Peyer's patch (tissue), 4 donors: ENCODE measurements at regions not wholly inside any gene's neighbourhood (a gene's known extent, or its start where the extent isn't known, plus 50 kb on each side); places are given as distances from the start of the nearest gene placed in this dataset.

Source experiments
- DNase-seq, 3 donors: peaks; one replicate each; pipeline ENCODE4 v3.0.0-alpha.2; 2017 to 2019
- H3K27ac ChIP-seq, 4 donors: fragments of 200-600 bp; sonication (generic); one replicate each; pipeline ENCODE4 v1.5.1; 2016 to 2019
- H3K27me3 ChIP-seq, 2 donors: fragments of 200-600 bp; sonication (generic); one replicate each; pipeline ENCODE4 v1.5.1; 2019
- H3K36me3 ChIP-seq, 3 donors: fragments of 200-600 bp; sonication (generic); one replicate each; pipeline ENCODE4 v1.5.1; 2016 to 2019
- H3K4me1 ChIP-seq, 4 donors: fragments of 200-600 bp; sonication (generic); one replicate each; pipeline ENCODE4 v1.5.1; 2016 to 2019
- H3K4me3 ChIP-seq, 4 donors: fragments of 200-600 bp; sonication (generic); 1 replicate in 3 of 4; 2 replicates in 1 of 4; pipeline ENCODE4 v1.5.1; 2016 to 2019; ENCODE audit warnings: mild to moderate bottlenecking in 1 of 4
- H3K9me3 ChIP-seq, 4 donors: fragments of 200-600 bp; sonication (generic); one replicate each; pipeline ENCODE4 v1.5.1; 2016 to 2019; ENCODE audit warnings: mild to moderate bottlenecking in 1 of 4
- POLR2A ChIP-seq, 2 donors: fragments of 450-650 bp; IDR thresholded peaks; one replicate each; pipeline ENCODE4 v1.5.1; 2017; ENCODE audit warnings: antibody characterized with exemption in 2 of 2, mild to moderate bottlenecking in 2 of 2, moderate library complexity in 2 of 2
- TF ChIP-seq, protein P1 (sequence below), 6 experiments: fragments of 450-650 bp in 4 of 6; fragments of 200-600 bp in 2 of 6; sonication (generic) in 1 of 6; IDR thresholded peaks; one replicate each; pipeline ENCODE4 v1.5.1; 2017 to 2019; ENCODE audit warnings: antibody characterized with exemption in 6 of 6, mild to moderate bottlenecking in 3 of 6, moderate library complexity in 1 of 6

DNA sequence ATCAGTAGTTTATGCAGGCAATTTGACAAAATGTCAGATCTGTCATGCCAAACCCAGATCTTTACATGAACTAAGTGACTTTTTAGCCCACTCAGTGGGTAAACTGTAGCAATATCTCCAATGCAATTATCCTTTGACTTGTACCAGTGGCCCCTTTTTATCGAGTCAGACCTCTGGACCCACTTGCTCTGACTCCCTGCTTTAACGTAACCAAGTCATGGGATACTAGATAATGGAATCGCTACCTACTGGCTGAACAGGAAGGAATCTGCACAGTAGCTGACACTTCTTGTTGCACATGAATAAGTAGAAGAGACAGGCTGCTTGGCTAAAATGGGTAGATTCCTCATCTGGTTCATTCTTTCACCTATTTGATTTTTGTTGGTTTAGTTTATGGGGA lies 128.4 kb upstream of the LYPLAL1 start:
- DNase-seq: no peak
- Histone ChIP-seq H3K27ac (no peak overlapping the region), H3K27me3 (no peaks in the 10 kb centered on the region), H3K4me3 (no peak overlapping the region), H3K9me3 (no peaks in the 10 kb centered on the region), H3K4me1 (no peaks in the 10 kb centered on the region), H3K36me3 (no peaks in the 10 kb centered on the region)
- TF ChIP-seq, protein P1, sequence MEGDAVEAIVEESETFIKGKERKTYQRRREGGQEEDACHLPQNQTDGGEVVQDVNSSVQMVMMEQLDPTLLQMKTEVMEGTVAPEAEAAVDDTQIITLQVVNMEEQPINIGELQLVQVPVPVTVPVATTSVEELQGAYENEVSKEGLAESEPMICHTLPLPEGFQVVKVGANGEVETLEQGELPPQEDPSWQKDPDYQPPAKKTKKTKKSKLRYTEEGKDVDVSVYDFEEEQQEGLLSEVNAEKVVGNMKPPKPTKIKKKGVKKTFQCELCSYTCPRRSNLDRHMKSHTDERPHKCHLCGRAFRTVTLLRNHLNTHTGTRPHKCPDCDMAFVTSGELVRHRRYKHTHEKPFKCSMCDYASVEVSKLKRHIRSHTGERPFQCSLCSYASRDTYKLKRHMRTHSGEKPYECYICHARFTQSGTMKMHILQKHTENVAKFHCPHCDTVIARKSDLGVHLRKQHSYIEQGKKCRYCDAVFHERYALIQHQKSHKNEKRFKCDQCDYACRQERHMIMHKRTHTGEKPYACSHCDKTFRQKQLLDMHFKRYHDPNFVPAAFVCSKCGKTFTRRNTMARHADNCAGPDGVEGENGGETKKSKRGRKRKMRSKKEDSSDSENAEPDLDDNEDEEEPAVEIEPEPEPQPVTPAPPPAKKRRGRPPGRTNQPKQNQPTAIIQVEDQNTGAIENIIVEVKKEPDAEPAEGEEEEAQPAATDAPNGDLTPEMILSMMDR (IDR thresholded peaks at IDR 0.05): no peak
- no peak for TF ChIP-seq POLR2A (IDR thresholded peaks at IDR 0.05)

DNA sequence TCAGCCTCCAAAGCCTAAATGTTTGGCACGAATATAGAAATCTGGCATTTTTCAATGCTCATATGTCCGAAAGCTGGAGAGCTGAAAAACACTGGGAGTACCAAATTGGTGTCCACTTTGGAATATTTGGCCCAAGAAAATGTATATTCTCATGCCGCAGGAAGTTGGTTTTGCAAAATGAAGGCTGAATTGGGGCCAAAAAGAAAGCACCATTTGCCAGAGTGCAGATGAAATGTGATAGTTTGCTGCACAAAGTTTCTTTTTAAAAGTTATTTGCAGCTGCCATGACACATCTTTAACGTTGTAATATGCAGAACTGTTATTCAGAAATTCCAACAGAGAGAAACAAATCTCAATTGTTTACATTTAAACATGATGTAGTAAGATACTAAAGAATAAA lies 124.2 kb upstream of the LYPLAL1 start:
- TF ChIP-seq, protein P1 (IDR thresholded peaks at IDR 0.05): no peak
- TF ChIP-seq POLR2A (IDR thresholded peaks at IDR 0.05): no peak
- Histone ChIP-seq H3K36me3 (no peaks in the 10 kb centered on the region), H3K9me3 (no peaks in the 10 kb centered on the region), H3K27me3 (no peaks in the 10 kb centered on the region), H3K27ac (no peak overlapping the region), H3K4me3 (no peak overlapping the region), H3K4me1 (no peaks in the 10 kb centered on the region)
- no peak for DNase-seq

- H3K36me3 ChIP-seq: no peaks in the 10 kb centered on the region
- no peaks in the 10 kb centered on the region for H3K9me3 ChIP-seq
- H3K4me1 ChIP-seq: no peaks in the 10 kb centered on the region
- no peak overlapping the region for H3K27ac ChIP-seq
- no peaks in the 10 kb centered on the region for H3K27me3 ChIP-seq
- TF ChIP-seq POLR2A (IDR thresholded peaks at IDR 0.05): no peak
- TF ChIP-seq, protein P1 (IDR thresholded peaks at IDR 0.05): no peak
- H3K4me3 ChIP-seq: no peak overlapping the region
- DNase-seq: no peak
Measured at GRCh38 chr1:219050086-219050821, 123.4 kb upstream of the LYPLAL1 start.

DNA sequence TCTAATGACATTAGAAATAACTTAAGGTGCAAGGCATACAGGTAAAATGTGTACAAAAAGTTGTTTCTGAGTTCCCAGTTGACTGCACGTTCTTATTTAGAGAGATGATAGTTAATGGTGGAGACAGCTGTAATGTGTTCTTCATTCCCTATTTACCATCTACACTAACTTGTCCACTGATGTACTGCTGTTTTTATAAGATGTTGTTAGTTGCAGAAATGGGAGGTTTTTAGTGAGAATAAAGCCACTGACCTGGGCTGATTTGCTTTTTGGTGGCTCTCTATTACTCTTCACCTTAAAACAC lies 122.9 kb upstream of the LYPLAL1 start:
- Histone ChIP-seq H3K27ac (no peak overlapping the region), H3K36me3 (no peaks in the 10 kb centered on the region), H3K27me3 (no peaks in the 10 kb centered on the region), H3K9me3 (no peaks in the 10 kb centered on the region), H3K4me1 (no peaks in the 10 kb centered on the region), H3K4me3 (no peak overlapping the region)
- no peak for TF ChIP-seq POLR2A (IDR thresholded peaks at IDR 0.05)
- TF ChIP-seq, protein P1 (IDR thresholded peaks at IDR 0.05): no peak
- DNase-seq: no peak

GRCh38 chr1:219051547-219051946 lies 122.1 kb upstream of the LYPLAL1 start:
- no peaks in the 10 kb centered on the region for H3K9me3 ChIP-seq
- no peak overlapping the region for H3K27ac ChIP-seq
- no peak for DNase-seq
- no peak overlapping the region for H3K4me3 ChIP-seq
- no peaks in the 10 kb centered on the region for H3K4me1 ChIP-seq
- H3K27me3 ChIP-seq: no peaks in the 10 kb centered on the region
- H3K36me3 ChIP-seq: no peaks in the 10 kb centered on the region
- TF ChIP-seq, protein P1 (IDR thresholded peaks at IDR 0.05): no peak
- TF ChIP-seq POLR2A (IDR thresholded peaks at IDR 0.05): no peak
